ENCODE measurements at regions not wholly inside any gene's neighbourhood (a gene's known extent, or its start where the extent isn't known, plus 50 kb on each side); places are given as distances from the start of the nearest gene placed in this dataset.
A peak's percentile ranks its signal among the peaks of the same experiment; 100 is the strongest.

- DNase-seq: no peak
Measured at GRCh38 chr3:59289831-59290230, 240.0 kb upstream of the CFAP20DC start.

- no peak for DNase-seq
Measured at GRCh38 chr3:59288951-59289350, 239.1 kb upstream of the CFAP20DC start.

- no peak for DNase-seq
Measured at GRCh38 chr3:59286791-59287531, 237.1 kb upstream of the CFAP20DC start.

GRCh38 chr3:59285560-59285959 lies 235.7 kb upstream of the CFAP20DC start:
- DNase-seq: no peak

- peak; percentile 11 for DNase-seq
Measured at GRCh38 chr3:59284926-59285325, 235.1 kb upstream of the CFAP20DC start.

GRCh38 chr3:59280113-59280512 lies 230.3 kb upstream of the CFAP20DC start:
- DNase-seq: no peak

- DNase-seq: no peak
Measured at GRCh38 chr3:59277816-59278215, 228.0 kb upstream of the CFAP20DC start.

- no peak for DNase-seq
Measured at GRCh38 chr3:59277201-59277600, 227.4 kb upstream of the CFAP20DC start.

GRCh38 chr3:59273976-59274375 lies 224.2 kb upstream of the CFAP20DC start:
- no peak for DNase-seq

GRCh38 chr3:59271971-59272370 lies 222.1 kb upstream of the CFAP20DC start:
- DNase-seq: no peak

GRCh38 chr3:59270921-59271320 lies 221.1 kb upstream of the CFAP20DC start:
- DNase-seq: no peak

GRCh38 chr3:59270209-59270608 lies 220.4 kb upstream of the CFAP20DC start:
- DNase-seq: no peak

GRCh38 chr3:59268170-59268569 lies 218.3 kb upstream of the CFAP20DC start:
- no peak for DNase-seq

GRCh38 chr3:59267021-59267420 lies 217.2 kb upstream of the CFAP20DC start:
- DNase-seq: no peak

GRCh38 chr3:59266551-59266950 lies 216.7 kb upstream of the CFAP20DC start:
- DNase-seq: no peak

- DNase-seq: no peak
Measured at GRCh38 chr3:59265566-59265965, 215.7 kb upstream of the CFAP20DC start.

GRCh38 chr3:59264366-59264765 lies 214.5 kb upstream of the CFAP20DC start:
- DNase-seq: no peak

GRCh38 chr3:59263152-59263551 lies 213.3 kb upstream of the CFAP20DC start:
- no peak for DNase-seq

- DNase-seq: no peak
Measured at GRCh38 chr3:59262076-59262498, 212.3 kb upstream of the CFAP20DC start.

- DNase-seq: no peak
Measured at GRCh38 chr3:59261009-59261408, 211.2 kb upstream of the CFAP20DC start.

GRCh38 chr3:59258550-59259260 lies 208.9 kb upstream of the CFAP20DC start:
- DNase-seq: no peak

GRCh38 chr3:59257506-59257905 lies 207.7 kb upstream of the CFAP20DC start:
- DNase-seq: no peak

- no peak for DNase-seq
Measured at GRCh38 chr3:59256230-59256629, 206.4 kb upstream of the CFAP20DC start.

GRCh38 chr3:59254976-59255375 lies 205.2 kb upstream of the CFAP20DC start:
- peak; percentile 71 for DNase-seq

Data from tongue (tissue), 1 donor.